ENCODE measurements at regions not wholly inside any gene's neighbourhood (a gene's known extent, or its start where the extent isn't known, plus 50 kb on each side); places are given as distances from the start of the nearest gene placed in this dataset.

DNA sequence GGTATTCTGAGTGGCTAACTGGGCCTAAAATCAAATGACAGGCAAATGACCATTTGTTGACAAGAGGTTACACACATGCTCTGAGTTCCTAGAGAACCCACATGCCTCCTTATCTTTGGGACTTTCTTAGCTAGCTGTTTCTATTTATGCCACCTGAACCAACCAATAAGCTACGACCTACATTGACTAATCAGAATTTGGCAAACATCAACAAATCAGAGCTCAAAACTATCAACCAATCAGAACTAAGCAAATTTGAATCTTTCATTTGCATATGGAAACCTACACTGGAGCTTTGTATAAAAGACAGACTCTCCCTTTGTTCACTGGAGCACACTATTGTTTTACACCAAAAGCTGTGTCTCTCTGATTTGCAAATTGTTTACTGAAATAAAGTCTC lies 192.0 kb downstream of the CXXC4 start:
- intact Hi-C loops (cut with DNase I), result no loop called here
- TF ChIP-seq POLR2A (IDR thresholded peaks at IDR 0.05) (no peak), EP300 (IDR thresholded peaks at IDR 0.05) (no peak)
- TF ChIP-seq, protein P1, sequence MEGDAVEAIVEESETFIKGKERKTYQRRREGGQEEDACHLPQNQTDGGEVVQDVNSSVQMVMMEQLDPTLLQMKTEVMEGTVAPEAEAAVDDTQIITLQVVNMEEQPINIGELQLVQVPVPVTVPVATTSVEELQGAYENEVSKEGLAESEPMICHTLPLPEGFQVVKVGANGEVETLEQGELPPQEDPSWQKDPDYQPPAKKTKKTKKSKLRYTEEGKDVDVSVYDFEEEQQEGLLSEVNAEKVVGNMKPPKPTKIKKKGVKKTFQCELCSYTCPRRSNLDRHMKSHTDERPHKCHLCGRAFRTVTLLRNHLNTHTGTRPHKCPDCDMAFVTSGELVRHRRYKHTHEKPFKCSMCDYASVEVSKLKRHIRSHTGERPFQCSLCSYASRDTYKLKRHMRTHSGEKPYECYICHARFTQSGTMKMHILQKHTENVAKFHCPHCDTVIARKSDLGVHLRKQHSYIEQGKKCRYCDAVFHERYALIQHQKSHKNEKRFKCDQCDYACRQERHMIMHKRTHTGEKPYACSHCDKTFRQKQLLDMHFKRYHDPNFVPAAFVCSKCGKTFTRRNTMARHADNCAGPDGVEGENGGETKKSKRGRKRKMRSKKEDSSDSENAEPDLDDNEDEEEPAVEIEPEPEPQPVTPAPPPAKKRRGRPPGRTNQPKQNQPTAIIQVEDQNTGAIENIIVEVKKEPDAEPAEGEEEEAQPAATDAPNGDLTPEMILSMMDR (IDR thresholded peaks at IDR 0.05), result no peak
- WGBS, 3 donors, result 73 to 89% (median 75%) methylated on average over 1 of the region's 1 CpG

DNA sequence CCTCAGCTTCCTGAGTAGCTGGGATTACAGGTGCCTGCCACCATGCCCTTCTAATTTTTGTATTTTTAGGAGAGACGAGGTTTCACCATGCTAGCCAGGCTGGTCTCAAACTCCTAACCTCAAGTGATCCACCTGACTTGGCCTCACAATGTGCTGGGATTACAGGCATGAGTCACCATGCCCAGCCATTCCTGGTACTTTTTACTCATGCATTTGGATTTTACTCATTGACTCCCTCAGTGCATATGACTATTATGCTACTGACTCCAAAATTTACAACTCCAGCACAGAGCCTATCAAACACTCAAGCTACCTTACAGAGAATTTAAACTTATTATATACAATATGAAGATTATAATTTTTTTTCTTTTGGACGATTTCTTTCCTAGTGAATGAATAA lies 199.9 kb downstream of the CXXC4 start:
- H3K27ac ChIP-seq, result no peak overlapping the region
- no peaks in the 10 kb centered on the region for H3K4me1 ChIP-seq (ENCODE audit: insufficient read depth)
- no peak for DNase-seq
- no peaks in the 10 kb centered on the region for H3K9me3 ChIP-seq
- 69 to 79% (median 75%) methylated on average over 2 of the region's 2 CpGs for WGBS, 3 donors
- H3K27me3 ChIP-seq, result no peaks in the 10 kb centered on the region
- TF ChIP-seq EP300 (IDR thresholded peaks at IDR 0.05) (no peak), POLR2A (IDR thresholded peaks at IDR 0.05) (no peak)
- TF ChIP-seq, protein P1 (IDR thresholded peaks at IDR 0.05), result no peak
- intact Hi-C loops (cut with DNase I), result no loop called here
- H3K36me3 ChIP-seq, result no peaks in the 10 kb centered on the region
- no peak overlapping the region for H3K4me3 ChIP-seq

More for the DNA sequence above, 192.0 kb downstream of the CXXC4 start:
- Histone ChIP-seq H3K9me3 (no peaks in the 10 kb centered on the region), H3K4me3 (no peak overlapping the region), H3K36me3 (no peaks in the 10 kb centered on the region), H3K27ac (no peak overlapping the region), H3K4me1 (ENCODE audit: insufficient read depth) (no peaks in the 10 kb centered on the region), H3K27me3 (no peaks in the 10 kb centered on the region)
- no peak for DNase-seq

DNA sequence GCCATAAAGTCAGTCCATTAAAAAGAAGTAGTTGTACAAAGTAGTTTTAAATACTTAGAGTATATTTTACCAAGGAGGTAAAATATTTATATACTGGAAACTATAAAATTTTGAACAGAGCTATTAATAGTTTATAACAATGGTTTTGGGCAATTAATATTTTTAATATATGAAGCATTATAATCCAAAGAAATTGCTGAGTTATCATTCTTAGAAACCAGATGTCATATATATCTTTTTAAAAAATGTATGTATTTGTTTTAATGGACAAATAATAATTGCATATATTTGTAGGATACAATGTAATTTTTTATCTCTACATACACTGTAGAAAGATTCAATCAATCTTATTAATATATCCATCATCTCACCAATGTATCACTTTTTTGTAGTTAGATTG lies 207.8 kb downstream of the CXXC4 start:
- DNase-seq, result no peak
- TF ChIP-seq EP300 (IDR thresholded peaks at IDR 0.05) (no peak), POLR2A (IDR thresholded peaks at IDR 0.05) (no peak)
- TF ChIP-seq, protein P1 (IDR thresholded peaks at IDR 0.05), result no peak
- intact Hi-C loops (cut with DNase I), result no loop called here
- no peaks in the 10 kb centered on the region for H3K27me3 ChIP-seq
- H3K4me1 ChIP-seq (ENCODE audit: insufficient read depth), result no peaks in the 10 kb centered on the region
- no peaks in the 10 kb centered on the region for H3K36me3 ChIP-seq
- no peaks in the 10 kb centered on the region for H3K9me3 ChIP-seq
- no peak overlapping the region for H3K4me3 ChIP-seq
- H3K27ac ChIP-seq, result no peak overlapping the region

GRCh38 chr4:104283303-104283702 lies 211.4 kb downstream of the CXXC4 start:
- Histone ChIP-seq H3K4me3 (no peak overlapping the region), H3K9me3 (no peaks in the 10 kb centered on the region), H3K4me1 (ENCODE audit: insufficient read depth) (no peaks in the 10 kb centered on the region), H3K27ac (no peak overlapping the region), H3K36me3 (no peaks in the 10 kb centered on the region), H3K27me3 (no peaks in the 10 kb centered on the region)
- intact Hi-C loops (cut with DNase I), result no loop called here
- no peak for TF ChIP-seq POLR2A (IDR thresholded peaks at IDR 0.05)
- TF ChIP-seq, protein P1 (IDR thresholded peaks at IDR 0.05), result no peak
- no peak for DNase-seq

GRCh38 chr4:104279744-104280143 lies 214.9 kb downstream of the CXXC4 start:
- WGBS, 3 donors, result 74 to 79% (median 79%) methylated on average over 5 of the region's 5 CpGs
- Histone ChIP-seq H3K27ac (no peak overlapping the region), H3K4me1 (ENCODE audit: insufficient read depth) (no peaks in the 10 kb centered on the region), H3K27me3 (no peaks in the 10 kb centered on the region), H3K9me3 (no peaks in the 10 kb centered on the region), H3K36me3 (no peaks in the 10 kb centered on the region), H3K4me3 (no peak overlapping the region)
- intact Hi-C loops (cut with DNase I), result no loop called here
- no peak for DNase-seq
- TF ChIP-seq POLR2A (IDR thresholded peaks at IDR 0.05) (no peak), EP300 (IDR thresholded peaks at IDR 0.05) (no peak)
- TF ChIP-seq, protein P1 (IDR thresholded peaks at IDR 0.05), result no peak

Data from ovary (tissue), 7 donors.